Thoracic aorta (tissue), 2 donors: ENCODE measurements at regions not wholly inside any gene's neighbourhood (a gene's known extent, or its start where the extent isn't known, plus 50 kb on each side); places are given as distances from the start of the nearest gene placed in this dataset.

Experiments
- ATAC-seq: fragments of 150-250 bp; one replicate; pipeline ENCODE4 v1.8.0; 2017; ENCODE audit warnings: low read depth; ENCODE audit not compliant: insufficient number of reproducible peaks, low FRiP score
- DNase-seq: peaks from one replicate; pipeline ENCODE4 v3.0.0-alpha.2; 2020; ENCODE audit warnings: low spot score
- H3K27ac ChIP-seq, 2 donors: fragments of 200-600 bp; sonication (generic); 1 replicate in 1 of 2; 2 replicates in 1 of 2; pipeline ENCODE4 v1.5.1; 2016; ENCODE audit warnings: mild to moderate bottlenecking in 2 of 2, moderate library complexity in 2 of 2
- H3K27me3 ChIP-seq: fragments of 200-600 bp; sonication (generic); replicated peaks from 2 replicates; pipeline ENCODE4 v1.6.0; 2016; ENCODE audit warnings: mild to moderate bottlenecking; ENCODE audit not compliant: insufficient read depth
- H3K36me3 ChIP-seq: fragments of 200-600 bp; sonication (generic); one replicate; pipeline ENCODE4 v1.5.1; 2016
- H3K4me1 ChIP-seq, 2 donors: fragments of 200-600 bp; sonication (generic); 1 replicate in 1 of 2; 2 replicates in 1 of 2; pipeline versions ENCODE4 v1.5.1 to v1.6.0; 2016; ENCODE audit warnings: low read depth in 2 of 2, mild to moderate bottlenecking in 1 of 2; ENCODE audit not compliant: control insufficient read depth in 1 of 2
- H3K4me3 ChIP-seq: fragments of 200-600 bp; sonication (generic); 2 replicates; pipeline ENCODE4 v1.5.1; 2016; ENCODE audit warnings: mild to moderate bottlenecking
- H3K9me3 ChIP-seq: fragments of 200-600 bp; sonication (generic); 2 replicates; pipeline ENCODE4 v1.5.1; 2016
- TF ChIP-seq, protein P1 (sequence below): fragments of 200-600 bp; sonication (generic); IDR thresholded peaks from one replicate; pipeline ENCODE4 v1.5.1; 2019; ENCODE audit warnings: antibody characterized with exemption

GRCh38 chr7:28263622-28264271 lies 83.2 kb upstream of the JAZF1 start:
- no peaks in the 10 kb centered on the region for H3K36me3 ChIP-seq

GRCh38 chr7:28266402-28266801 lies 85.8 kb upstream of the JAZF1 start:
- no peak for DNase-seq
- H3K36me3 ChIP-seq: no peaks in the 10 kb centered on the region
- peaks cover 0 to 5% of the 10 kb centered on the region in 2 donors for H3K4me1 ChIP-seq
- TF ChIP-seq, protein P1, sequence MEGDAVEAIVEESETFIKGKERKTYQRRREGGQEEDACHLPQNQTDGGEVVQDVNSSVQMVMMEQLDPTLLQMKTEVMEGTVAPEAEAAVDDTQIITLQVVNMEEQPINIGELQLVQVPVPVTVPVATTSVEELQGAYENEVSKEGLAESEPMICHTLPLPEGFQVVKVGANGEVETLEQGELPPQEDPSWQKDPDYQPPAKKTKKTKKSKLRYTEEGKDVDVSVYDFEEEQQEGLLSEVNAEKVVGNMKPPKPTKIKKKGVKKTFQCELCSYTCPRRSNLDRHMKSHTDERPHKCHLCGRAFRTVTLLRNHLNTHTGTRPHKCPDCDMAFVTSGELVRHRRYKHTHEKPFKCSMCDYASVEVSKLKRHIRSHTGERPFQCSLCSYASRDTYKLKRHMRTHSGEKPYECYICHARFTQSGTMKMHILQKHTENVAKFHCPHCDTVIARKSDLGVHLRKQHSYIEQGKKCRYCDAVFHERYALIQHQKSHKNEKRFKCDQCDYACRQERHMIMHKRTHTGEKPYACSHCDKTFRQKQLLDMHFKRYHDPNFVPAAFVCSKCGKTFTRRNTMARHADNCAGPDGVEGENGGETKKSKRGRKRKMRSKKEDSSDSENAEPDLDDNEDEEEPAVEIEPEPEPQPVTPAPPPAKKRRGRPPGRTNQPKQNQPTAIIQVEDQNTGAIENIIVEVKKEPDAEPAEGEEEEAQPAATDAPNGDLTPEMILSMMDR: no peak
- H3K4me3 ChIP-seq: no peak overlapping the region
- ATAC-seq: no peak
- no peaks in the 10 kb centered on the region for H3K9me3 ChIP-seq
- no peaks in the 10 kb centered on the region for H3K27me3 ChIP-seq
- H3K27ac ChIP-seq: no peak overlapping the region

More at GRCh38 chr7:28263622-28264271, 83.2 kb upstream of the JAZF1 start:
- no peaks in the 10 kb centered on the region for H3K9me3 ChIP-seq
- H3K27me3 ChIP-seq: no peaks in the 10 kb centered on the region
- ATAC-seq: no peak
- DNase-seq: no peak
- TF ChIP-seq, protein P1: no peak
- H3K4me1 ChIP-seq: peaks cover 0 to 5% of the 10 kb centered on the region in 2 donors
- H3K4me3 ChIP-seq: no peak overlapping the region
- no peak overlapping the region for H3K27ac ChIP-seq

DNA sequence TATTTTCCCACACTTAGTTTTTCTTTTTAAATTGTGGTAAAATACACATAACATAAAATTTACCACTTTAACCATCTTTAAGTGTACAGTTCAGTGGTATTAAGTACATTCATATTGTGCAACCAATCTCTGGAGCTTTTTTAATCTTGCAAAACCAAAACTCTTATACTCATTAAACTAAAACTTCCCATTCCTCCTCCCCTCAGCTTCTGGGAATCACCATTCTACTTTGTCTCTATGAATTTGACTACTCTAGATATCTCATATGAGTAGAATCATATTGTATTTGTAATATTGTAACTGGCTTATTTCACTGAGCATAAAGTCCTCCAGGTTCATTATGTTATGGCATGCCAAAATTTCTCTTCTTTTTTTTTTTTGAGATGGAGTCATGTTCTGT lies 86.4 kb upstream of the JAZF1 start:
- no peaks in the 10 kb centered on the region for H3K9me3 ChIP-seq
- H3K4me3 ChIP-seq: no peak overlapping the region
- peaks cover 0 to 5% of the 10 kb centered on the region in 2 donors for H3K4me1 ChIP-seq
- no peaks in the 10 kb centered on the region for H3K36me3 ChIP-seq
- H3K27me3 ChIP-seq: no peaks in the 10 kb centered on the region
- TF ChIP-seq, protein P1: no peak
- no peak overlapping the region for H3K27ac ChIP-seq
- DNase-seq (no peak), ATAC-seq (no peak)

- ATAC-seq: no peak
- H3K4me3 ChIP-seq: no peak overlapping the region
- no peak for DNase-seq
- no peak overlapping the region for H3K27ac ChIP-seq
- H3K27me3 ChIP-seq: no peaks in the 10 kb centered on the region
- TF ChIP-seq, protein P1: no peak
- peaks cover 0 to 5% of the 10 kb centered on the region in 2 donors for H3K4me1 ChIP-seq
- H3K9me3 ChIP-seq: no peaks in the 10 kb centered on the region
- H3K36me3 ChIP-seq: no peaks in the 10 kb centered on the region
These were observed 89.2 kb upstream of the JAZF1 start for GRCh38 chr7:28269700-28270361.

- ATAC-seq (no peak), DNase-seq (no peak)
- H3K27ac ChIP-seq: no peak overlapping the region
- H3K36me3 ChIP-seq: no peaks in the 10 kb centered on the region
- H3K4me1 ChIP-seq: peaks cover 0 to 5% of the 10 kb centered on the region in 2 donors
- no peaks in the 10 kb centered on the region for H3K9me3 ChIP-seq
- TF ChIP-seq, protein P1: no peak
- H3K4me3 ChIP-seq: no peak overlapping the region
- H3K27me3 ChIP-seq: no peaks in the 10 kb centered on the region
These were observed 89.9 kb upstream of the JAZF1 start for GRCh38 chr7:28270536-28270935.
